ENCODE measurements at regions not wholly inside any gene's neighbourhood (a gene's known extent, or its start where the extent isn't known, plus 50 kb on each side); places are given as distances from the start of the nearest gene placed in this dataset.

- H3K4me2 ChIP-seq (ENCODE audit: low read length): no peak overlapping the region
- H3K79me2 ChIP-seq (ENCODE audit: insufficient read depth, low read depth, low read length): no peaks in the 10 kb centered on the region
- no peak overlapping the region for H3K27ac ChIP-seq (ENCODE audit: low read depth, low read length, poor library complexity, severe bottlenecking)
- no peak for TF ChIP-seq EZH2phosphoT487 (IDR thresholded peaks at IDR 0.05; ENCODE audit: borderline replicate concordance, low read depth, low read length)
- TF ChIP-seq, protein P1, sequence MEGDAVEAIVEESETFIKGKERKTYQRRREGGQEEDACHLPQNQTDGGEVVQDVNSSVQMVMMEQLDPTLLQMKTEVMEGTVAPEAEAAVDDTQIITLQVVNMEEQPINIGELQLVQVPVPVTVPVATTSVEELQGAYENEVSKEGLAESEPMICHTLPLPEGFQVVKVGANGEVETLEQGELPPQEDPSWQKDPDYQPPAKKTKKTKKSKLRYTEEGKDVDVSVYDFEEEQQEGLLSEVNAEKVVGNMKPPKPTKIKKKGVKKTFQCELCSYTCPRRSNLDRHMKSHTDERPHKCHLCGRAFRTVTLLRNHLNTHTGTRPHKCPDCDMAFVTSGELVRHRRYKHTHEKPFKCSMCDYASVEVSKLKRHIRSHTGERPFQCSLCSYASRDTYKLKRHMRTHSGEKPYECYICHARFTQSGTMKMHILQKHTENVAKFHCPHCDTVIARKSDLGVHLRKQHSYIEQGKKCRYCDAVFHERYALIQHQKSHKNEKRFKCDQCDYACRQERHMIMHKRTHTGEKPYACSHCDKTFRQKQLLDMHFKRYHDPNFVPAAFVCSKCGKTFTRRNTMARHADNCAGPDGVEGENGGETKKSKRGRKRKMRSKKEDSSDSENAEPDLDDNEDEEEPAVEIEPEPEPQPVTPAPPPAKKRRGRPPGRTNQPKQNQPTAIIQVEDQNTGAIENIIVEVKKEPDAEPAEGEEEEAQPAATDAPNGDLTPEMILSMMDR (conservative IDR thresholded peaks at IDR 0.05; ENCODE audit: low read length): no peak
- H3K4me1 ChIP-seq (ENCODE audit: insufficient read depth, low read length, poor library complexity, severe bottlenecking): no peaks in the 10 kb centered on the region
- H3K4me3 ChIP-seq (ENCODE audit: low read depth, low read length, poor library complexity, severe bottlenecking): no peak overlapping the region
- H3K9me3 ChIP-seq (ENCODE audit: low read length): no peaks in the 10 kb centered on the region
- no peaks in the 10 kb centered on the region for H4K20me1 ChIP-seq (ENCODE audit: insufficient read depth, low read length)
- intact Hi-C loops (cut with micrococcal nuclease; ENCODE audit: unreplicated experiment): no loop called here
- ChIA-PET CTCF (ENCODE audit: unreplicated experiment) (no interaction called here), POLR2A (no interaction called here)
- DNase-seq (ENCODE audit: low spot score): no peak
- no peaks in the 10 kb centered on the region for H3K9me2 ChIP-seq (ENCODE audit: insufficient read depth, low read length)
- no peak overlapping the region for H2AFZ ChIP-seq (ENCODE audit: low read length)
- H3K36me3 ChIP-seq (ENCODE audit: insufficient read depth, low read length): no peaks in the 10 kb centered on the region
- BruUV-seq (replicated peaks): no TSS peak
Observed at GRCh38 chr15:49750553-49750952, 129.7 kb downstream of the DTWD1 start.

- Histone ChIP-seq H3K79me2 (ENCODE audit: insufficient read depth, low read depth, low read length) (no peaks in the 10 kb centered on the region), H2AFZ (ENCODE audit: low read length) (no peak overlapping the region), H3K27ac (ENCODE audit: low read depth, low read length, poor library complexity, severe bottlenecking) (no peak overlapping the region), H3K4me2 (ENCODE audit: low read length) (no peak overlapping the region), H3K9me3 (ENCODE audit: low read length) (no peaks in the 10 kb centered on the region), H4K20me1 (ENCODE audit: insufficient read depth, low read length) (no peaks in the 10 kb centered on the region), H3K9me2 (ENCODE audit: insufficient read depth, low read length) (no peaks in the 10 kb centered on the region), H3K36me3 (ENCODE audit: insufficient read depth, low read length) (no peaks in the 10 kb centered on the region), H3K4me3 (ENCODE audit: low read depth, low read length, poor library complexity, severe bottlenecking) (no peak overlapping the region), H3K4me1 (ENCODE audit: insufficient read depth, low read length, poor library complexity, severe bottlenecking) (no peaks in the 10 kb centered on the region)
- no TSS peak for BruUV-seq (replicated peaks)
- intact Hi-C loops (cut with micrococcal nuclease; ENCODE audit: unreplicated experiment): no loop called here
- DNase-seq (ENCODE audit: low spot score): no peak
- no peak for TF ChIP-seq EZH2phosphoT487 (IDR thresholded peaks at IDR 0.05; ENCODE audit: borderline replicate concordance, low read depth, low read length)
- TF ChIP-seq, protein P1 (conservative IDR thresholded peaks at IDR 0.05; ENCODE audit: low read length): no peak
- ChIA-PET POLR2A (no interaction called here), CTCF (ENCODE audit: unreplicated experiment) (no interaction called here)
Observed at GRCh38 chr15:49751191-49751590, 130.3 kb downstream of the DTWD1 start.

GRCh38 chr15:49751751-49752150, 130.9 kb downstream of the DTWD1 start:
- no TSS peak for BruUV-seq (replicated peaks)
- no peaks in the 10 kb centered on the region for H3K9me2 ChIP-seq (ENCODE audit: insufficient read depth, low read length)
- H3K4me3 ChIP-seq (ENCODE audit: low read depth, low read length, poor library complexity, severe bottlenecking): no peak overlapping the region
- no peaks in the 10 kb centered on the region for H3K9me3 ChIP-seq (ENCODE audit: low read length)
- intact Hi-C loops (cut with micrococcal nuclease; ENCODE audit: unreplicated experiment): no loop called here
- TF ChIP-seq, protein P1 (conservative IDR thresholded peaks at IDR 0.05; ENCODE audit: low read length): no peak
- TF ChIP-seq EZH2phosphoT487 (IDR thresholded peaks at IDR 0.05; ENCODE audit: borderline replicate concordance, low read depth, low read length): no peak
- H3K27ac ChIP-seq (ENCODE audit: low read depth, low read length, poor library complexity, severe bottlenecking): no peak overlapping the region
- H3K36me3 ChIP-seq (ENCODE audit: insufficient read depth, low read length): no peaks in the 10 kb centered on the region
- no peaks in the 10 kb centered on the region for H3K79me2 ChIP-seq (ENCODE audit: insufficient read depth, low read depth, low read length)
- no peaks in the 10 kb centered on the region for H3K4me1 ChIP-seq (ENCODE audit: insufficient read depth, low read length, poor library complexity, severe bottlenecking)
- H2AFZ ChIP-seq (ENCODE audit: low read length): no peak overlapping the region
- ChIA-PET CTCF (ENCODE audit: unreplicated experiment) (no interaction called here), POLR2A (no interaction called here)
- H3K4me2 ChIP-seq (ENCODE audit: low read length): no peak overlapping the region
- H4K20me1 ChIP-seq (ENCODE audit: insufficient read depth, low read length): no peaks in the 10 kb centered on the region
- no peak for DNase-seq (ENCODE audit: low spot score)
